Upper lobe of left lung (tissue), 6 donors: ENCODE measurements at regions not wholly inside any gene's neighbourhood (a gene's known extent, or its start where the extent isn't known, plus 50 kb on each side); places are given as distances from the start of the nearest gene placed in this dataset.

ENCODE experiments used
- ATAC-seq, 2 donors: fragments of 200-7000 bp; cut with Tn5 transposase; one replicate each; pipeline ENCODE4 v1.9.1; 2022; ENCODE audit warnings: mild to moderate bottlenecking in 2 of 2, moderate library complexity in 2 of 2; ENCODE audit not compliant: low FRiP score in 2 of 2
- DNase-seq, 2 donors: peaks; one replicate each; pipeline ENCODE4 v3.0.0-alpha.2; 2019 to 2020
- H3K27ac ChIP-seq, 4 donors: fragments of 200-600 bp; sonication (generic); one replicate each; pipeline ENCODE4 v1.5.1; 2016 to 2019
- H3K27me3 ChIP-seq, 4 donors: fragments of 200-600 bp; sonication (generic); one replicate each; pipeline ENCODE4 v1.5.1; 2017 to 2019
- H3K36me3 ChIP-seq, 4 donors: fragments of 200-600 bp; sonication (generic); one replicate each; pipeline ENCODE4 v1.5.1; 2016 to 2019
- H3K4me1 ChIP-seq, 4 donors: fragments of 200-600 bp; sonication (generic); one replicate each; pipeline ENCODE4 v1.5.1; 2018 to 2019
- H3K4me3 ChIP-seq, 4 donors: fragments of 200-600 bp; sonication (generic); one replicate each; pipeline ENCODE4 v1.5.1; 2017 to 2019; ENCODE audit warnings: mild to moderate bottlenecking in 2 of 4, moderate library complexity in 1 of 4
- H3K9me3 ChIP-seq, 4 donors: fragments of 200-600 bp; sonication (generic); one replicate each; pipeline ENCODE4 v1.5.1; 2018 to 2019
- CTCF ChIP-seq, 6 experiments: fragments of 450-650 bp in 4 of 6; fragments of 200-600 bp in 2 of 6; sonication (generic) in 2 of 6; IDR thresholded peaks; one replicate each; pipeline ENCODE4 v1.5.1; 2016 to 2019; ENCODE audit warnings: antibody characterized with exemption in 6 of 6
- EP300 ChIP-seq, 4 donors: sonication (generic); formaldehyde crosslinking; IDR thresholded peaks; one replicate each; pipeline ENCODE4 v1.5.1; 2017; ENCODE audit warnings: antibody characterized with exemption in 4 of 4, control low read depth in 2 of 4
- POLR2A ChIP-seq, 4 donors: fragments of 450-650 bp; IDR thresholded peaks; one replicate each; pipeline ENCODE4 v1.5.1; 2016 to 2017; ENCODE audit warnings: antibody characterized with exemption in 4 of 4, mild to moderate bottlenecking in 2 of 4
- POLR2AphosphoS5 ChIP-seq, 2 donors: sonication (generic); formaldehyde crosslinking; IDR thresholded peaks; one replicate each; pipeline ENCODE4 v1.5.1; 2017; ENCODE audit warnings: antibody characterized with exemption in 2 of 2
- WGBS, 2 donors: methylation state at CpG; one replicate each; pipeline ENCODE4 v1.1.5; 2017 to 2018; 5-methylcytosine and 5-hydroxymethylcytosine counted together
- donor health status: DM: no; HTN: no; CAD: no; lungs with moderate emphysema.
- donor health status: DM: no; HTN: yes; CAD: no; lungs with severe emphysema.

DNA sequence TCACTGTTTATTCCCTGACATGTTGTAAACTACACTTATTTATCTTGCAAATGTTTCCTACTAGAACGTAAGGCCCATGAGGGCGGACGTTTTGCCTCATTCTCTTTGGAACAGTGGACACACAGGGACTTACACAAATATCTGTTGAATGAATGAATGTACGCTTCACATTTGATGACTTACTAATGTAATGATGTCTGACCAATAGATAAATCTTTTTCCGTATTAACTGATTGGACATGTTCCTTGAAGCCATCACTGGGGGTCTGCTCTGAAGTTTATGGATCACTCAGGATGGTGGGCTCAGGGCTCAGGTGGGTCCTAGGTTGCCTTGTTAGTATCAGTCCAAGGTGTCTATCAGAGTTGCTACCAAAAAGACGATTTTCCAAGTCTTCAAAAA is 763.2 kb upstream of the TPTE start:
- Histone ChIP-seq H3K4me1 (no peaks in the 10 kb centered on the region), H3K9me3 (peaks cover 0 to 10% (median 0%) of the 10 kb centered on the region in 4 donors), H3K27ac (no peak overlapping the region), H3K4me3 (no peak overlapping the region), H3K36me3 (no peaks in the 10 kb centered on the region), H3K27me3 (no peaks in the 10 kb centered on the region)
- DNase-seq (no peak), ATAC-seq (no peak)
- TF ChIP-seq POLR2AphosphoS5 (IDR thresholded peaks at IDR 0.05) = no peak
- WGBS, 2 donors = 59 to 64% methylated on average over 6 of the region's 6 CpGs

- DNase-seq (peak in 1 of 2 donors; percentile 42), ATAC-seq (peak; percentile 15 to 16)
- no peaks in the 10 kb centered on the region for H3K36me3 ChIP-seq
- no peaks in the 10 kb centered on the region for H3K4me1 ChIP-seq
- no peak overlapping the region for H3K4me3 ChIP-seq
- TF ChIP-seq EP300 (IDR thresholded peaks at IDR 0.05) (no peak), CTCF (IDR thresholded peaks at IDR 0.05) (no peak), POLR2A (IDR thresholded peaks at IDR 0.05) (no peak), POLR2AphosphoS5 (IDR thresholded peaks at IDR 0.05) (no peak)
- WGBS, 2 donors = 60 to 64% methylated on average over 6 of the region's 6 CpGs
- no peak overlapping the region for H3K27ac ChIP-seq
- H3K9me3 ChIP-seq = peaks cover 0 to 10% (median 0%) of the 10 kb centered on the region in 4 donors
- H3K27me3 ChIP-seq = no peaks in the 10 kb centered on the region
These were observed 762.5 kb upstream of the TPTE start for GRCh38 chr21:9758888-9759287.

GRCh38 chr21:9759972-9760371 is 761.4 kb upstream of the TPTE start:
- H3K4me3 ChIP-seq = no peak overlapping the region
- no peaks in the 10 kb centered on the region for H3K27me3 ChIP-seq
- H3K4me1 ChIP-seq = no peaks in the 10 kb centered on the region
- H3K27ac ChIP-seq = no peak overlapping the region
- ATAC-seq (no peak), DNase-seq (no peak)
- H3K9me3 ChIP-seq = peaks cover 0 to 10% (median 0%) of the 10 kb centered on the region in 4 donors
- H3K36me3 ChIP-seq = no peaks in the 10 kb centered on the region
- TF ChIP-seq EP300 (IDR thresholded peaks at IDR 0.05) (no peak), CTCF (IDR thresholded peaks at IDR 0.05) (no peak)
- 75 to 77% methylated on average over 9 of the region's 9 CpGs for WGBS, 2 donors

- TF ChIP-seq EP300 (IDR thresholded peaks at IDR 0.05) (no peak), POLR2A (IDR thresholded peaks at IDR 0.05) (no peak), POLR2AphosphoS5 (IDR thresholded peaks at IDR 0.05) (no peak), CTCF (IDR thresholded peaks at IDR 0.05) (no peak)
- peaks cover 0 to 10% (median 0%) of the 10 kb centered on the region in 4 donors for H3K9me3 ChIP-seq
- DNase-seq (no peak), ATAC-seq (no peak)
- H3K27ac ChIP-seq = no peak overlapping the region
- no peaks in the 10 kb centered on the region for H3K36me3 ChIP-seq
- no peaks in the 10 kb centered on the region for H3K4me1 ChIP-seq
- no peak overlapping the region for H3K4me3 ChIP-seq
- H3K27me3 ChIP-seq = no peaks in the 10 kb centered on the region
- 56 to 58% methylated on average over 5 of the region's 5 CpGs for WGBS, 2 donors
These were observed 760.8 kb upstream of the TPTE start for GRCh38 chr21:9760398-9761074.

DNA sequence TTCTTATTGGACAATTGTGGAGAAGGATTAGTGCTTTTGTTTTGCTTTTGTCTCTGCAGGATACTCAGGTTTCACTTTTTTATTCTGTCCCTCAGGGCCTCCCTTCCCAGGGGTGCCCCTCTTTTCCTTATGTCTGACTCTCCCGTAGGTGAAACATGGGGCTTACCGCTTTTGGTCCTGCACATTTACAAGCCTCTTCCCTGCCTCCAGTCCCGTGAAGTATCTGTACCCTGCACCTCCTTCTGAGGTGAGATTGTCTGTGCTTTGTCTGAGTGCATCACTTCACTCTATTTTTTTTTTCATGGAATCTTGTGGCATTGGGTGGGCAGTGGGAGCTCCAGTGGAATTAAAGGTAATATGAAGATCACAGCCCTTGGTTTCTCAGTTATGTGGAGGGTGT is 758.1 kb upstream of the TPTE start:
- no peak overlapping the region for H3K4me3 ChIP-seq
- 65 to 71% methylated on average over 3 of the region's 3 CpGs for WGBS, 2 donors
- no peak overlapping the region for H3K27ac ChIP-seq
- H3K9me3 ChIP-seq = peaks cover 0 to 21% (median 2%) of the 10 kb centered on the region in 4 donors
- TF ChIP-seq POLR2A (IDR thresholded peaks at IDR 0.05) = no peak
- TF ChIP-seq EP300 (IDR thresholded peaks at IDR 0.05) = no peak
- TF ChIP-seq CTCF (IDR thresholded peaks at IDR 0.05) = no peak
- no peak for TF ChIP-seq POLR2AphosphoS5 (IDR thresholded peaks at IDR 0.05)
- H3K4me1 ChIP-seq = no peaks in the 10 kb centered on the region
- ATAC-seq (no peak), DNase-seq (no peak)
- H3K27me3 ChIP-seq = no peaks in the 10 kb centered on the region
- no peaks in the 10 kb centered on the region for H3K36me3 ChIP-seq
